Activated T-cell treated with anti-CD3 and anti-CD28 coated beads, Interleukin-2, amount 50 U/mL, for 72 hours (primary cell): ENCODE measurements at regions not wholly inside any gene's neighbourhood (a gene's known extent, or its start where the extent isn't known, plus 50 kb on each side); places are given as distances from the start of the nearest gene placed in this dataset.

ENCODE experiments used
- ATAC-seq, 2 donors: fragments of 150-1000 bp; cut with Tn5 transposase; replicated peaks in 1 of 2; 2 replicates each; pipeline ENCODE4 v1.10.0; 2021; ENCODE audit warnings: moderate library complexity in 2 of 2, mild to moderate bottlenecking in 1 of 2
- DNase-seq, 2 donors: peaks; one replicate each; pipeline ENCODE4 v3.0.0; 2021 to 2022; ENCODE audit warnings: mixed read lengths in 1 of 2
- H3K27ac Mint-ChIP-seq: one replicate; pipeline ENCODE4 v1.8.0; 2022; ENCODE audit warnings: mild to moderate bottlenecking, moderate library complexity, mixed read lengths
- H3K27me3 Mint-ChIP-seq: one replicate; pipeline ENCODE4 v1.8.0; 2022; ENCODE audit warnings: low read depth, mixed read lengths
- H3K36me3 Mint-ChIP-seq, 2 donors: one replicate each; pipeline ENCODE4 v1.8.0; 2022; ENCODE audit warnings: mixed read lengths in 2 of 2, mild to moderate bottlenecking in 1 of 2; ENCODE audit not compliant: insufficient read depth in 2 of 2
- H3K4me1 Mint-ChIP-seq: one replicate; pipeline ENCODE4 v1.8.0; 2022; ENCODE audit warnings: low read depth, mixed read lengths
- H3K4me3 Mint-ChIP-seq, 2 donors: one replicate each; pipeline ENCODE4 v1.8.0; 2022; ENCODE audit warnings: mild to moderate bottlenecking in 2 of 2, mixed read lengths in 2 of 2, moderate library complexity in 2 of 2
- H3K9me3 Mint-ChIP-seq, 2 donors: one replicate each; pipeline ENCODE4 v1.8.0; 2022; ENCODE audit warnings: mixed read lengths in 2 of 2

GRCh38 chr4:57911203-57911602 is 801.0 kb upstream of the IGFBP7 start:
- H3K4me3 Mint-ChIP-seq: no peak overlapping the region
- no peak overlapping the region for H3K27ac Mint-ChIP-seq
- DNase-seq: no peak
- ATAC-seq: no peak
- H3K27me3 Mint-ChIP-seq: no peaks in the 10 kb centered on the region
- H3K4me1 Mint-ChIP-seq: no peaks in the 10 kb centered on the region
- H3K9me3 Mint-ChIP-seq: peaks cover 1 to 3% of the 10 kb centered on the region in 2 donors
- H3K36me3 Mint-ChIP-seq: no peaks in the 10 kb centered on the region

GRCh38 chr4:57910151-57910550 is 800.0 kb upstream of the IGFBP7 start:
- no peak for DNase-seq
- H3K9me3 Mint-ChIP-seq: peaks cover 1 to 2% of the 10 kb centered on the region in 2 donors
- H3K27me3 Mint-ChIP-seq: no peaks in the 10 kb centered on the region
- no peaks in the 10 kb centered on the region for H3K4me1 Mint-ChIP-seq
- no peak for ATAC-seq
- H3K27ac Mint-ChIP-seq: no peak overlapping the region
- no peak overlapping the region for H3K4me3 Mint-ChIP-seq
- no peaks in the 10 kb centered on the region for H3K36me3 Mint-ChIP-seq

DNA sequence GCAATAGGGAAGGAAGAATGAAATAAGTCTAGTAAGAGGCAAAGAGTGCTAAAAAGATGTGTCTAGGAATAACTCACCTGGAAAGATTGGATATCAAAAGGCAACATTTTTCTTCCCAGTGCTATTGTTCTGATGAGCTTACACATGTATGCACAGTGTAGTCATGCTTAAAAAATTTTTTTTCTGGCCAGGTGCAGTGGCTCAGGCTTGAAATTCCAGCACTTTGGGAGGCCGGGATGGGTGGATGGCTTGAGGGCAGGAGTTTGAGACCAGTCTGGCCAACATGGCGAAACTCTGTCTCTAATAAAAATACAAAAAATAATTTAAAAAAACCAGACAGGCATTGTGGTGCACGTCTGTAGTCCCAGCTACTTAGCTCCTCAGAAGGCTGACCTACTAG is 795.8 kb upstream of the IGFBP7 start:
- Mint-ChIP-seq H3K9me3 (peaks cover 2 to 3% of the 10 kb centered on the region in 2 donors), H3K27ac (no peak overlapping the region), H3K4me3 (no peak overlapping the region), H3K27me3 (no peaks in the 10 kb centered on the region), H3K36me3 (no peaks in the 10 kb centered on the region), H3K4me1 (no peaks in the 10 kb centered on the region)
- no peak for DNase-seq
- peak in 1 of 2 donors; percentile 18 for ATAC-seq

DNA sequence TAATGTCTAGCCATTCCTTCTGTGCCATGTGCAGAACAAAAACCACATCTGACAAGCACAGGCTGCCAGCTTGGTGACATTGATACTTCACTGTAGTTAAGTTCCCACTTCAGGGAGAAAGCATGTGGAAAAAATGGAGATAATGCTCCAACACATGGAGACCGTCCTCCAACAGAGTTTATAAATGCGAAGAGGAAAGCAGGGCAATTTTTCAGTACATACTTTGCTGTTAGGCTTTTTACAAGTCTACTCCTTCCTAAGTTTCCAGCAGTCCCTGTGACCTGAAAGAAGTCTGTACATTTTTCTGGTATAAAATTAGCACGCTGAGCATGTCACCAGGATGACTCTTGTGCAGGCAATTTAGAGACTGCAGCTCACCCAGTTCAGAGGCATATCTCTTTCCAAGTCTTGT is 766.9 kb upstream of the IGFBP7 start:
- H3K36me3 Mint-ChIP-seq: no peaks in the 10 kb centered on the region
- no peak overlapping the region for H3K27ac Mint-ChIP-seq
- no peaks in the 10 kb centered on the region for H3K27me3 Mint-ChIP-seq
- no peak overlapping the region for H3K4me3 Mint-ChIP-seq
- H3K4me1 Mint-ChIP-seq: no peaks in the 10 kb centered on the region
- H3K9me3 Mint-ChIP-seq: peaks cover 4 to 7% of the 10 kb centered on the region in 2 donors
- ATAC-seq (no peak), DNase-seq (no peak)

DNA sequence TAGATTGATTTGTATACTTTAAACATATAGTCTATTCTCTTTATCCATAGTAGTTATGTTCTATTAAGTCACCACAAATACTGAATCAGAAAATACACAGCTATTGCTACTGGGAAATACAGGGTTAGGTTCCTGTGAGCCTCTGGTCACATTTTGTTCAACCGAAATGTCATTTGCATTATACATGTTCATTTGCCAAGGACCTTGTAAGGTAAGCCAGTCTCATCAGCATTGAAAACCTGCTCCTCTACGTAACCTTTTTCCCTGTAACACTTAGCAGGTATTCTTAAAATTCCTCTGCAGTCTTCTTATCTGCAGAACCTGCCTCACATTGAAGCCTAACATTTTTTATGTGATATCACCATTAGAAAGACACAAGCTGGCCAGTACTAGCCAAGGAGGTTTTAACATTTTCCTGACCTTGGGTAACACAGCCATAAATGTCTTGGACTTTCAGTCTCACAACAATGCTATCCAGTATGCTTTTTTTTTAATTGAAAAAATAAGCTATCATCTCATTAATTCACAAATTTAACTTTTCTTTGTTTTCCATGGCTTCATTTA is 765.7 kb upstream of the IGFBP7 start:
- DNase-seq (no peak), ATAC-seq (no peak)
- H3K4me3 Mint-ChIP-seq: no peak overlapping the region

DNA sequence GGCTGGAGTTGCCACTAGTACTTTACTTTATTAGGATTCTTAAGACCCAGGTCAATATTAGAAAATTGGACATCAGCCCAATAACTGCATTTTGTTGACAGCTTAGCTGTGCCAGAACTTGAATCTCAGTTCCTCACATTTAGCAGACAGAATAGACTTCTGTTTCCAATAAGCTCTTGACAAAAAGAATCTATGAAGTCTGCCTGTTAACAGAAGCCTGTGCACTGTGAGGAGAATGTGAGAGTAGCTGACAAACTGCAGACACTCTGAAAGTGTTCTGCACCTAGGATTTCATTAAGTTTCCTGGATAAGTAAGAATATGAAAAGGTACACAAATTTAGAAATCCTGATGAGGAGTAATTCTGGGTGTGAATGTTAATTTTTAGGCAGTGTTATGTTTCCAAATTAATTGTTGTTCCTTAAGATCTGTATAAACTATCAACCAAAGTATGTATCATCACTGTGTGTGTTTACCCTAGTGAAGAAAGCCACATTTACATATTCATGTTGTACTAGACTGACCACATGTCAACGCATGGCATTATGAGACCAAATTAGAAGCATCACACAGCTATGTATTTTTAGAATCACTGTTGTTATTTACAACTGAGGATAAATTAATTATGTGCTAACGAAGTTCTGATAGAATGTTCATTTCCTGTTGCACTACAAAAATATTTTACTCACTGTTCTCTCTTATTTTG is 756.4 kb upstream of the IGFBP7 start:
- no peak overlapping the region for H3K4me3 Mint-ChIP-seq
- peaks cover 0 to 1% of the 10 kb centered on the region in 2 donors for H3K9me3 Mint-ChIP-seq
- H3K27me3 Mint-ChIP-seq: no peaks in the 10 kb centered on the region
- DNase-seq (no peak), ATAC-seq (no peak)
- H3K27ac Mint-ChIP-seq: no peak overlapping the region
- H3K36me3 Mint-ChIP-seq: no peaks in the 10 kb centered on the region
- no peaks in the 10 kb centered on the region for H3K4me1 Mint-ChIP-seq

More for the DNA sequence above, 765.7 kb upstream of the IGFBP7 start:
- H3K36me3 Mint-ChIP-seq: no peaks in the 10 kb centered on the region
- H3K27me3 Mint-ChIP-seq: no peaks in the 10 kb centered on the region
- H3K27ac Mint-ChIP-seq: no peak overlapping the region
- no peaks in the 10 kb centered on the region for H3K4me1 Mint-ChIP-seq
- H3K9me3 Mint-ChIP-seq: peaks cover 4% of the 10 kb centered on the region in 2 donors

GRCh38 chr4:57865264-57865663 is 755.1 kb upstream of the IGFBP7 start:
- no peak for ATAC-seq
- Mint-ChIP-seq H3K27me3 (no peaks in the 10 kb centered on the region), H3K4me3 (no peak overlapping the region), H3K36me3 (no peaks in the 10 kb centered on the region), H3K4me1 (no peaks in the 10 kb centered on the region), H3K27ac (no peak overlapping the region), H3K9me3 (peaks cover 0 to 1% of the 10 kb centered on the region in 2 donors)
- DNase-seq: no peak

GRCh38 chr4:57854748-57855147 is 744.6 kb upstream of the IGFBP7 start:
- no peak for ATAC-seq
- Mint-ChIP-seq H3K36me3 (no peaks in the 10 kb centered on the region), H3K27me3 (no peaks in the 10 kb centered on the region), H3K9me3 (peaks cover 0 to 6% of the 10 kb centered on the region in 2 donors), H3K27ac (no peak overlapping the region), H3K4me3 (no peak overlapping the region), H3K4me1 (no peaks in the 10 kb centered on the region)
- DNase-seq: no peak

- Mint-ChIP-seq H3K36me3 (no peaks in the 10 kb centered on the region), H3K9me3 (peaks cover 6 to 9% of the 10 kb centered on the region in 2 donors), H3K27ac (no peak overlapping the region), H3K4me3 (no peak overlapping the region), H3K27me3 (no peaks in the 10 kb centered on the region), H3K4me1 (no peaks in the 10 kb centered on the region)
- no peak for DNase-seq
- ATAC-seq: no peak
These were observed 740.0 kb upstream of the IGFBP7 start for GRCh38 chr4:57850141-57850540.

- Mint-ChIP-seq H3K9me3 (peaks cover 0 to 2% of the 10 kb centered on the region in 2 donors), H3K27ac (no peak overlapping the region), H3K4me3 (no peak overlapping the region), H3K27me3 (no peaks in the 10 kb centered on the region), H3K4me1 (no peaks in the 10 kb centered on the region), H3K36me3 (no peaks in the 10 kb centered on the region)
- DNase-seq: no peak
- no peak for ATAC-seq
These were observed 721.9 kb upstream of the IGFBP7 start for GRCh38 chr4:57832083-57832482.

GRCh38 chr4:57789666-57790065 is 679.5 kb upstream of the IGFBP7 start:
- Mint-ChIP-seq H3K36me3 (no peaks in the 10 kb centered on the region), H3K4me3 (no peak overlapping the region), H3K9me3 (no peaks in the 10 kb centered on the region), H3K27ac (no peak overlapping the region), H3K27me3 (no peaks in the 10 kb centered on the region), H3K4me1 (no peaks in the 10 kb centered on the region)
- ATAC-seq (no peak), DNase-seq (no peak)

GRCh38 chr4:57777876-57778275 is 667.7 kb upstream of the IGFBP7 start:
- no peak for ATAC-seq
- no peak overlapping the region for H3K4me3 Mint-ChIP-seq
- no peak for DNase-seq
- H3K36me3 Mint-ChIP-seq: peaks cover 0 to 2% of the 10 kb centered on the region in 2 donors
- no peak overlapping the region for H3K27ac Mint-ChIP-seq
- H3K27me3 Mint-ChIP-seq: no peaks in the 10 kb centered on the region
- H3K4me1 Mint-ChIP-seq: no peaks in the 10 kb centered on the region
- peaks cover 10 to 14% of the 10 kb centered on the region in 2 donors for H3K9me3 Mint-ChIP-seq

GRCh38 chr4:57774681-57775080 is 664.5 kb upstream of the IGFBP7 start:
- Mint-ChIP-seq H3K27ac (no peak overlapping the region), H3K4me1 (no peaks in the 10 kb centered on the region), H3K9me3 (peaks cover 10 to 13% of the 10 kb centered on the region in 2 donors), H3K27me3 (no peaks in the 10 kb centered on the region), H3K36me3 (peaks cover 0 to 2% of the 10 kb centered on the region in 2 donors), H3K4me3 (no peak overlapping the region)
- ATAC-seq (no peak), DNase-seq (no peak)

DNA sequence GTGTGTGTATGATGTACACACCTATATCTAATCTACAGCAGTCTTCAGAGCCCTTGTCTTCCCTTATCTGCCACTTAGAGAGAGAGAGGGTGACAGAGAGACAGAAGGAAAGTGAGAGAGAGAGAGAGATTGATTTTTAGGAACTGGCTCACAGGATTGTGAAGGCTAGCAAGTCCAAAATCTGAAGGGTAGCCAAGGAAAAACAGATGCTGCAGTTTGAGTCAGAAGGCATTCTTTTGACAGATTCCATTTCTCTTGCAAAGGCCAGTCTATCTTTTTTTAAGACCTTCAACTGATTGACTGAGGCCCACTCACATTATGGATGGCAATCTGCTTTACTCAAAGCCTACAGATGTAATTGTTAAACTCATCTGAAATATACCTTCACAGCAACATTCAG is 664.0 kb upstream of the IGFBP7 start:
- no peak overlapping the region for H3K4me3 Mint-ChIP-seq
- no peak for DNase-seq
- peaks cover 0 to 2% of the 10 kb centered on the region in 2 donors for H3K36me3 Mint-ChIP-seq
- peaks cover 8 to 13% of the 10 kb centered on the region in 2 donors for H3K9me3 Mint-ChIP-seq
- H3K27me3 Mint-ChIP-seq: no peaks in the 10 kb centered on the region
- no peaks in the 10 kb centered on the region for H3K4me1 Mint-ChIP-seq
- ATAC-seq: no peak
- no peak overlapping the region for H3K27ac Mint-ChIP-seq
